Testis (tissue), 2 donors: ENCODE measurements at regions not wholly inside any gene's neighbourhood (a gene's known extent, or its start where the extent isn't known, plus 50 kb on each side); places are given as distances from the start of the nearest gene placed in this dataset.

Source experiments
- DNase-seq: peaks from one replicate; pipeline ENCODE4 v3.0.0-alpha.2; 2019
- H3K27ac ChIP-seq, 2 donors: fragments of 200-600 bp; sonication (generic); one replicate each; pipeline ENCODE4 v1.5.1; 2019
- H3K27me3 ChIP-seq: fragments of 200-600 bp; sonication (generic); one replicate; pipeline ENCODE4 v1.5.1; 2019
- H3K36me3 ChIP-seq: fragments of 200-600 bp; sonication (generic); one replicate; pipeline ENCODE4 v1.5.1; 2017; ENCODE audit warnings: low read depth; ENCODE audit errors: missing control alignments
- H3K4me1 ChIP-seq: fragments of 200-600 bp; sonication (generic); one replicate; pipeline ENCODE4 v1.5.1; 2019
- H3K4me3 ChIP-seq, 2 donors: fragments of 200-600 bp; sonication (generic); one replicate each; pipeline ENCODE4 v1.5.1; 2017 to 2019
- H3K9me3 ChIP-seq: fragments of 200-600 bp; sonication (generic); one replicate; pipeline ENCODE4 v1.5.1; 2017
- POLR2A ChIP-seq: fragments of 450-650 bp; IDR thresholded peaks from one replicate; pipeline ENCODE4 v1.6.1; 2017; ENCODE audit warnings: antibody characterized with exemption, mild to moderate bottlenecking, moderate library complexity
- WGBS, 2 donors: methylation state at CpG; one replicate each; pipeline ENCODE4 v1.1.5; 2018; 5-methylcytosine and 5-hydroxymethylcytosine counted together
- intact Hi-C: fragments of 100-400 bp; cut with DNase I; formaldehyde crosslinking; loops from one replicate; pipeline ENCODE4 v1.15.1; 2023; ENCODE audit warnings: low total_unique reads
- TF ChIP-seq, protein P1 (sequence below), 3 experiments: fragments of 450-650 bp in 2 of 3; fragments of 200-600 bp in 1 of 3; sonication (generic) in 1 of 3; IDR thresholded peaks; one replicate each; pipeline ENCODE4 v1.5.1; 2016 to 2019; ENCODE audit warnings: antibody characterized with exemption in 3 of 3, mild to moderate bottlenecking in 2 of 3, moderate library complexity in 1 of 3

DNA sequence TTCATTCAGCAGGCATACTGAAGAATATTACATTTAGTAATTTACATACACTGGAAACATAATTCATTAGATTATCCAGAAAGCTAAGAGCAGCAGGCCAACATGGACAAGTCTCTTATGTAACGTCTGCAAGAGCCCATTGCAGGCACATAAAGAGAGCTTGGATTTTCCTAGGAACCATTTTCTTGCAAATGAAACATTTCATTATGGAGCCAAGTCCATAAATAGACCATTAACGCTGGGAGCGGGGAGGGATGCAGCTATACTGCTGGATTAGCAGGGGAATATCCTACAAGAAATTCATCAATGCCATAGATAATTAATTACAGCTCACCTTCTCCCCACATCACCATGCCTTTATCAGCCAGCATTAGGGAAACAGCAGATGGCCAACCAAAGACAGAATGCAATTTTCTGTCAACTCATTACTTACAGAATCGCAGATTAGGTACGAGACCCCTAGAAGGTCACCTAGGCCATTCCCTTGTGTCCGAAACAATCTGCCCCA, 170.4 kb downstream of the C1D start:
- Histone ChIP-seq H3K4me1 (no peaks in the 10 kb centered on the region), H3K36me3 (no peaks in the 10 kb centered on the region), H3K9me3 (no peaks in the 10 kb centered on the region), H3K27ac (no peak overlapping the region), H3K4me3 (no peak overlapping the region), H3K27me3 (no peaks in the 10 kb centered on the region)
- intact Hi-C loops: no loop called here
- DNase-seq: no peak
- no peak for TF ChIP-seq POLR2A
- TF ChIP-seq, protein P1, sequence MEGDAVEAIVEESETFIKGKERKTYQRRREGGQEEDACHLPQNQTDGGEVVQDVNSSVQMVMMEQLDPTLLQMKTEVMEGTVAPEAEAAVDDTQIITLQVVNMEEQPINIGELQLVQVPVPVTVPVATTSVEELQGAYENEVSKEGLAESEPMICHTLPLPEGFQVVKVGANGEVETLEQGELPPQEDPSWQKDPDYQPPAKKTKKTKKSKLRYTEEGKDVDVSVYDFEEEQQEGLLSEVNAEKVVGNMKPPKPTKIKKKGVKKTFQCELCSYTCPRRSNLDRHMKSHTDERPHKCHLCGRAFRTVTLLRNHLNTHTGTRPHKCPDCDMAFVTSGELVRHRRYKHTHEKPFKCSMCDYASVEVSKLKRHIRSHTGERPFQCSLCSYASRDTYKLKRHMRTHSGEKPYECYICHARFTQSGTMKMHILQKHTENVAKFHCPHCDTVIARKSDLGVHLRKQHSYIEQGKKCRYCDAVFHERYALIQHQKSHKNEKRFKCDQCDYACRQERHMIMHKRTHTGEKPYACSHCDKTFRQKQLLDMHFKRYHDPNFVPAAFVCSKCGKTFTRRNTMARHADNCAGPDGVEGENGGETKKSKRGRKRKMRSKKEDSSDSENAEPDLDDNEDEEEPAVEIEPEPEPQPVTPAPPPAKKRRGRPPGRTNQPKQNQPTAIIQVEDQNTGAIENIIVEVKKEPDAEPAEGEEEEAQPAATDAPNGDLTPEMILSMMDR (IDR thresholded peaks at IDR 0.05): no peak
- WGBS, 2 donors: 71 to 76% methylated on average over 6 of the region's 6 CpGs

DNA sequence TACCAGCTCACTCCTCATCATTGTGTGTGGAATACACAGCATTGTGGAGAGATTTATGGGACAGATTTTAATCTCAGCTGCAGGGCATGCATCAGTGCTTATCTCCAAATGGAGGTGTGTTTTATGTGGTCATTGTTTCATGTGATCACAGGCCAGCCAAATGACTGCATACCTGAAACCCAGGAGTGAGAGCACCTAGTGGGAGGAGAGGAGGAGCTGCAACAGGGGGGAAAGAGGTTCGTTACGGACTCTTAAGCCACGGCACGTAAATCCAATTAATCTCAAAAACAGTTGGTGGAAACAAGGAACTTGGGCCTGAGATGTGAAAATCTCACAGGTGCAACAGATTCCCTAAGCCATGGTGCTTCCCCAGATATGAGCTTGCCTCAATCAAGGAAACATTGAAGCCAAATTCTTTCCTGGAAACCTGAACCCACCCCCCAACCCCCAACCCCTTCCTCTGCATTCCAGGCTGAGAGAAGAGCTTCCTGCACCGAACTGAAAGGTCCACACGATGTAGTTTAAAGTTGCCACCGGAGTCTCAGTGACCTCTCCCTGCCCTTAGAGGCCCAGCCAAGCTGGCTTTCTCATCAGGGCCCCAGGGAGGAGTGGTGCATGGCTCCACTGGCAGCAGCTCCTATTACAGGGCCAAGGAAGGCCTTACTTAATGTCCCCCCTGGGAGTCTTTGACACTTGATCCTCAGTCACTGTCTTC, 167.4 kb downstream of the C1D start:
- intact Hi-C loops: no loop called here
- 60 to 87% methylated on average over 7 of the region's 7 CpGs for WGBS, 2 donors
- TF ChIP-seq, protein P1 (IDR thresholded peaks at IDR 0.05): no peak
- TF ChIP-seq POLR2A: no peak
- Histone ChIP-seq H3K4me3 (no peak overlapping the region), H3K4me1 (no peaks in the 10 kb centered on the region), H3K9me3 (no peaks in the 10 kb centered on the region), H3K27me3 (no peaks in the 10 kb centered on the region), H3K27ac (no peak overlapping the region), H3K36me3 (no peaks in the 10 kb centered on the region)
- no peak for DNase-seq

DNA sequence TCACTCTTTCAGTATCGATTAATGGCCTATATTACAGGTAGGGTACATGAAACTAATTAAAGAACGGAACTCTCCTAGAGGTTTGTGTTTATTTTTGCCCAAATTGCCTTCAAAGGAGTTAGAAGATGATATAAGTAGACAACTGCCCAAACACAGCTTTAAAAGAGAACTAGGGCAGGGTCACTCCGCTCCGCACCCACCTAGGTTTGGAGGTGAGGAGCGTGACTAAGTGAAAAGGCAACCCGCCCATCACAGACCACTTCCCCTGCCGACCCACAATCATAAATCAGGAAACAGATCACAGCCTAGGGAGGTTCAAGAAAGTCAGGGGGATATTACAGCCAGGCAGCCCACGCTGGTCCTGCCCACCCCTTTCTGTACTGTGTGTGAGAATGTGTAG, 166.7 kb downstream of the C1D start:
- intact Hi-C loops: no loop called here
- no peaks in the 10 kb centered on the region for H3K36me3 ChIP-seq
- H3K9me3 ChIP-seq: no peaks in the 10 kb centered on the region
- no peak overlapping the region for H3K4me3 ChIP-seq
- H3K27ac ChIP-seq: no peak overlapping the region
- no peaks in the 10 kb centered on the region for H3K4me1 ChIP-seq
- WGBS, 2 donors: 82 to 87% methylated on average over 8 of the region's 8 CpGs
- no peak for TF ChIP-seq POLR2A
- TF ChIP-seq, protein P1 (IDR thresholded peaks at IDR 0.05): no peak
- no peaks in the 10 kb centered on the region for H3K27me3 ChIP-seq
- no peak for DNase-seq

DNA sequence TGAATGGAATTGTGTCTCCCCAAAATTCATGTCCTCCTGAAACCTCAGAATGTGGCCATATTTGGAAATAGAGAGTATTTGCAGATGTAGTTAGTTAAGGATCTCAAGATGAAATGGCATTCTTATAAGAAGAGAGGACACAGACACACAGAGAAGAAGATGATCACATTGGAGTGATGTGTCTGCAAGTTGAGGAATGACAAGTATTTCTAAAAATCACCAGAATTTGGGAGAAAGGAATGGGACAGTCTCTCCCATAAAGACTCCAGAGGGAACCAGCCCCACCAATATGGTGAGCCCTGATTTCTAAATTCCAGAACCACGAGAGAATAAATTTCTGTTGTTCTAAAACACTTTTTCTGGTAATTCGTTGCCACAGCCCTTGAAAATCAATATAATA, 166.3 kb downstream of the C1D start:
- WGBS, 2 donors: 82 to 85% methylated on average over 2 of the region's 2 CpGs
- Histone ChIP-seq H3K27me3 (no peaks in the 10 kb centered on the region), H3K36me3 (no peaks in the 10 kb centered on the region), H3K4me1 (no peaks in the 10 kb centered on the region), H3K9me3 (no peaks in the 10 kb centered on the region), H3K4me3 (no peak overlapping the region), H3K27ac (no peak overlapping the region)
- intact Hi-C loops: no loop called here
- TF ChIP-seq, protein P1 (IDR thresholded peaks at IDR 0.05): no peak
- TF ChIP-seq POLR2A: no peak
- no peak for DNase-seq

DNA sequence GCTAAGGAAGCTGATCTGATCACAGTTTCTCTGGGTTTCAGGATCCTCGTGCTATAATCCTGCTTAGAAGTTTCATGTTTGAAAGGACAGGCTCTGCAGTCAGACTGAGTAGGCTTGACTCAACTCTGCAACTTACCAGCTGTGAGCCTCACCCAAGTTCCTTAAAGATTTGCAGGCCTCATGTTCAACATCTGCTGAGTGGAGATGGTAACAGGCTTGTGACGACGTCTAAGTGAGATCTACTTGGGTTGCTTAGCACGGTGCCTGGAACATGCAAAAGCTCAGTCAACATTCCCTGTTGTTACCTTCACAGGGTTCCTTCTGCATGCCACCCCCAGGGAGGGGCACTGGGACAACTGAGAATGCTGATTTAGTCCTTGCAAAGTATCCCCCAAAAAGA, 164.2 kb downstream of the C1D start:
- TF ChIP-seq, protein P1 (IDR thresholded peaks at IDR 0.05): no peak
- no peak for TF ChIP-seq POLR2A
- Histone ChIP-seq H3K27me3 (no peaks in the 10 kb centered on the region), H3K4me3 (no peak overlapping the region), H3K36me3 (no peaks in the 10 kb centered on the region), H3K27ac (no peak overlapping the region), H3K9me3 (no peaks in the 10 kb centered on the region), H3K4me1 (no peaks in the 10 kb centered on the region)
- intact Hi-C loops: no loop called here
- WGBS, 2 donors: 87 to 91% methylated on average over 4 of the region's 4 CpGs
- no peak for DNase-seq
